ENCODE measurements at regions not wholly inside any gene's neighbourhood (a gene's known extent, or its start where the extent isn't known, plus 50 kb on each side); places are given as distances from the start of the nearest gene placed in this dataset.

- TF ChIP-seq YY1 (IDR thresholded peaks at IDR 0.05; ENCODE audit: insufficient read depth, insufficient read length) (no peak), ZNF274 (IDR thresholded peaks at IDR 0.05; ENCODE audit: low read depth, low read length) (no peak)
Observed at GRCh38 chr9:73325983-73326382, 174.3 kb downstream of the ANXA1 start.
